NT2/D1 (cell line): ENCODE measurements at regions not wholly inside any gene's neighbourhood (a gene's known extent, or its start where the extent isn't known, plus 50 kb on each side); places are given as distances from the start of the nearest gene placed in this dataset.

Experiments
- DNase-seq: peaks from one replicate; pipeline ENCODE4 v3.0.0-alpha.2; 2011; ENCODE audit warnings: low read depth, low spot score
- H3K27me3 ChIP-seq: 2 replicates; pipeline ENCODE4 v1.6.0; 2011; ENCODE audit warnings: mild to moderate bottlenecking; ENCODE audit not compliant: insufficient read length, insufficient read depth
- H3K36me3 ChIP-seq: 2 replicates; pipeline ENCODE4 v1.6.1; 2011; ENCODE audit warnings: mild to moderate bottlenecking, low read length, mixed read lengths; ENCODE audit not compliant: insufficient read depth, insufficient read length
- H3K4me1 ChIP-seq: 2 replicates; pipeline ENCODE4 v1.5.1; 2011; ENCODE audit not compliant: insufficient read depth, insufficient read length
- H3K4me3 ChIP-seq: 2 replicates; pipeline ENCODE4 v1.5.1; 2011; ENCODE audit warnings: low read depth; ENCODE audit not compliant: insufficient read length
- H3K9ac ChIP-seq: 2 replicates; pipeline ENCODE4 v1.6.0; 2011; ENCODE audit warnings: low read depth; ENCODE audit not compliant: insufficient read length
- H3K9me3 ChIP-seq: 2 replicates; pipeline ENCODE4 v1.5.1; 2011; ENCODE audit warnings: mild to moderate bottlenecking, low read length; ENCODE audit not compliant: insufficient read depth
- SUZ12 ChIP-seq: IDR thresholded peaks from 2 replicates; pipeline ENCODE4 v1.6.1; 2011; ENCODE audit not compliant: insufficient read length, insufficient read depth; ENCODE audit errors: extremely low read depth
- YY1 ChIP-seq: IDR thresholded peaks from 2 replicates; pipeline ENCODE4 v1.6.1; 2011; ENCODE audit not compliant: insufficient read length, insufficient read depth
- ZNF274 ChIP-seq: IDR thresholded peaks from 2 replicates; pipeline ENCODE4 v1.6.1; 2011; ENCODE audit warnings: mild to moderate bottlenecking, low read depth, low read length

- no peak for TF ChIP-seq YY1
- no peak for TF ChIP-seq ZNF274
- TF ChIP-seq SUZ12: no peak
- Histone ChIP-seq H3K36me3 (no peaks in the 10 kb centered on the region), H3K27me3 (no peaks in the 10 kb centered on the region), H3K9me3 (no peaks in the 10 kb centered on the region), H3K9ac (no peak overlapping the region), H3K4me1 (no peaks in the 10 kb centered on the region), H3K4me3 (no peak overlapping the region)
- DNase-seq: no peak
Measured at GRCh38 chr13:22289711-22290110, 618.8 kb downstream of the FGF9 start.

DNA sequence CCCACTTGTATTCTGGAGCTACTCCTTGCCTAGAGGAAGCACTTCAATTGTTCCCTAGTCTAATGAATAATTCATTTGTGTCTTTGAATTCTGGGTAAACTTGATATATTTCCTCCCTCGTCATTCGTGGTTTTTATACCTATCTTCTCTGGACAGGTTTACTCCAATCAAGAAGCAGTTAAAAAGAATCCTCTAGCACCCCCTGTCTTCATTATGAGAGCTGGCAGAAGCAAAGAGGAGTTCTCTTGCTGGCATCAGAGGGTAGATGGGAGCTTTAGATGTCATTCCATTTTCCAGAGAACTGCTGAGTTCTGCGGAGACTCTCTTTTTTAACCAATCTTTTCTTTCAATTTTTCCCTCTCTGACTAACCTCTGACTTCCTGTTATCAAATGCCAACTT, 627.7 kb downstream of the FGF9 start:
- no peaks in the 10 kb centered on the region for H3K4me1 ChIP-seq
- H3K9ac ChIP-seq: no peak overlapping the region
- no peak overlapping the region for H3K4me3 ChIP-seq
- peaks cover 28% of the 10 kb centered on the region; the same call in 1 of the 2 replicates for H3K9me3 ChIP-seq
- DNase-seq: no peak
- no peaks in the 10 kb centered on the region for H3K36me3 ChIP-seq
- no peaks in the 10 kb centered on the region for H3K27me3 ChIP-seq
- no peak for TF ChIP-seq YY1
- TF ChIP-seq ZNF274: no peak
- no peak for TF ChIP-seq SUZ12

GRCh38 chr13:22311734-22312404, 641.0 kb downstream of the FGF9 start:
- no peaks in the 10 kb centered on the region for H3K9me3 ChIP-seq
- no peak overlapping the region for H3K4me3 ChIP-seq
- H3K9ac ChIP-seq: no peak overlapping the region
- no peaks in the 10 kb centered on the region for H3K4me1 ChIP-seq
- DNase-seq: no peak
- H3K36me3 ChIP-seq: no peaks in the 10 kb centered on the region
- TF ChIP-seq YY1: no peak
- no peak for TF ChIP-seq ZNF274
- no peak for TF ChIP-seq SUZ12
- H3K27me3 ChIP-seq: no peaks in the 10 kb centered on the region

- Histone ChIP-seq H3K27me3 (no peaks in the 10 kb centered on the region), H3K9me3 (no peaks in the 10 kb centered on the region), H3K4me1 (no peaks in the 10 kb centered on the region), H3K4me3 (no peak overlapping the region), H3K9ac (no peak overlapping the region), H3K36me3 (no peaks in the 10 kb centered on the region)
- TF ChIP-seq ZNF274: no peak
- TF ChIP-seq YY1: no peak
- no peak for TF ChIP-seq SUZ12
- DNase-seq: no peak
Measured at GRCh38 chr13:22312405-22312803, 641.5 kb downstream of the FGF9 start.

- TF ChIP-seq SUZ12 (no peak), ZNF274 (no peak), YY1 (no peak)
- no peaks in the 10 kb centered on the region for H3K27me3 ChIP-seq
- H3K9ac ChIP-seq: no peak overlapping the region
- no peak overlapping the region for H3K4me3 ChIP-seq
- no peak for DNase-seq
- H3K4me1 ChIP-seq: no peaks in the 10 kb centered on the region
- no peaks in the 10 kb centered on the region for H3K9me3 ChIP-seq
- no peaks in the 10 kb centered on the region for H3K36me3 ChIP-seq
Measured at GRCh38 chr13:22316494-22317025, 645.7 kb downstream of the FGF9 start.

GRCh38 chr13:22320991-22321390, 650.1 kb downstream of the FGF9 start:
- no peak for DNase-seq
- no peaks in the 10 kb centered on the region for H3K9me3 ChIP-seq
- H3K9ac ChIP-seq: no peak overlapping the region
- no peaks in the 10 kb centered on the region for H3K4me1 ChIP-seq
- TF ChIP-seq SUZ12 (no peak), YY1 (no peak), ZNF274 (no peak)
- no peaks in the 10 kb centered on the region for H3K27me3 ChIP-seq
- H3K36me3 ChIP-seq: no peaks in the 10 kb centered on the region
- no peak overlapping the region for H3K4me3 ChIP-seq

GRCh38 chr13:22325761-22326160, 654.9 kb downstream of the FGF9 start:
- no peaks in the 10 kb centered on the region for H3K27me3 ChIP-seq
- no peaks in the 10 kb centered on the region for H3K4me1 ChIP-seq
- no peak overlapping the region for H3K9ac ChIP-seq
- TF ChIP-seq SUZ12 (no peak), YY1 (no peak), ZNF274 (no peak)
- H3K4me3 ChIP-seq: no peak overlapping the region
- H3K9me3 ChIP-seq: no peaks in the 10 kb centered on the region
- DNase-seq: peak; percentile 16
- H3K36me3 ChIP-seq: no peaks in the 10 kb centered on the region
